ENCODE measurements at regions not wholly inside any gene's neighbourhood (a gene's known extent, or its start where the extent isn't known, plus 50 kb on each side); places are given as distances from the start of the nearest gene placed in this dataset.
A peak's percentile ranks its signal among the peaks of the same experiment; 100 is the strongest.

DNA sequence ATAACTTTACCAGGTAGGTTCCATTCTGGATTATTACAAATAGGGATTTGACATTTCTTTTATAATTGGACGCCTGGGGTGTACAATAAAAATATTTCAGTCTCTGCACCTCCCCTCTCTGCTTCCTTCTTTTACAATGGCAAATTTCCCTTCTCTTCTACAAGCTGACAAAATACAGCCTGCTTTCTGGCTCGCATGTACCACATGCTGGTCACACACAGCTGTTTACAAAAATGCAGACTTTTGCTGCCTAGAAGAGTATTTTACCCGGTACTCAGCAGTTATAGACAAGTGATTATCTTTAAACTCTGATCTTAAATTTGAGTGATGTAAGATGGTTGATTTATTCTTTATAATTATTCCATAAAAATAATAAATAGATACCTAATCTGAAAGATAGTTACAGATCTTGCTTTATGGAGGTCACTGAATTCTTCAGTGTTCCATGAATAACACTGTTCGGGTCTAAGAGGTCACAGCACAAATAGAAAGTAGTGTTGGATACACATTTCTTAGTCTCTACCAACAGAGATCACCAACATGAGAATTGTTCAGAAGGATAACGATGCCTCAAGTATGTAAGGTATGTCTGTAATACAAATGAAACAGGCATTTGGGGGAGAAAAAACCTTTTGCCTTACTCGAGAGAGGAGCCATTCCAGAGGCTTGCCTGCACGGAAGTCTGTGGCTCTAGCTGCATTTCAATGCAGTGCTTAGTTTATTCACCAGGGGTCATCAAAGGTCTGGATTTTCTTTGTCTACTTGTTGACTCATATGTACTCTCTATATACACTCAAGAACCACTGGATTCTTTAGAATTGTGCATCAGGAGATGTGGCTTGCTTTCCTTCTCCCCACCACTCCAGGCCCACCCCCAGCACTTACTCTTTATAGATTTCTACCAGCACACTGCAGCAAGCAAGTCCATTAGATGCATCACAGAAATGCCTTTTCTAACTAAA lies 206.6 kb upstream of the RFX3 start:
- peak in 1 of 2 donors; percentile 42 for DNase-seq (ENCODE audit: low read depth in 2 of 2)

DNA sequence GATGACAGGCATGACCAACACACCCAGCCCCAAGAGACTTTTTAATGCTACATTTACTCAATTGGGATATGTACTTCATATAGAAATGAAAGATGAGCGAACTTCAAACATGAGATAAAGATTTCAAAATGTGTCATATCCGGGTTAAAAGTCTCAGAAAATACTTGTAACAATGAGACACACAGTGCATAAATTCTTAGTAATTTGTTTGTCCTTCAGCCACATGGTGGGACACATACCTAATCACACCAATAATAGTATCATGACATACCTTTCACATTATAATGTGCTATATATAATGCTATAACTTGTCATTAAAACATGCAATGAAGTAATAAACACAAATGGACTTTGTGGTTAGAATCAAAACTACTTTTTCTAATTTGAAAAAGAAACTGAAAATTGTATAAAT lies 204.7 kb upstream of the RFX3 start:
- no peak for DNase-seq (ENCODE audit: low read depth in 2 of 2)

DNA sequence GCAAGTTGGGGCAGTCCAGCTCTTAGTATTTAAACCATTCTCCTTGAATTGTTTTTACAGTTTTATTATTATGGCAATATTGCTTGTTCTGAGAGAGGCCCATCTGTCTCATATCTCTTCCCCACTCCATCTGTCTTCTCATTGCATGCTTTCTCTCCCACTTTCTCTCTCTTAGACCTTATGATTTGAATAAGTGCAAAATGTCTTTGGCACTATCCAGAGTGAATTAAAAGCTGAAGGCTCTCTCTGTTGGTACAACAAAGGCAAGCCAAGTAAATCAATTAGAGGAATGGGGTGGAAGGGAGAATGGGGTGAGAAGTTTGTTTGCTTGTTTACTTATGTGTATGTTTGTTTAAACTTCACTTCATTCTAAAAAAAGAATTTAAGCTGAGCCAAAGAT lies 195.3 kb upstream of the RFX3 start:
- no peak for DNase-seq (ENCODE audit: low read depth in 2 of 2)

DNA sequence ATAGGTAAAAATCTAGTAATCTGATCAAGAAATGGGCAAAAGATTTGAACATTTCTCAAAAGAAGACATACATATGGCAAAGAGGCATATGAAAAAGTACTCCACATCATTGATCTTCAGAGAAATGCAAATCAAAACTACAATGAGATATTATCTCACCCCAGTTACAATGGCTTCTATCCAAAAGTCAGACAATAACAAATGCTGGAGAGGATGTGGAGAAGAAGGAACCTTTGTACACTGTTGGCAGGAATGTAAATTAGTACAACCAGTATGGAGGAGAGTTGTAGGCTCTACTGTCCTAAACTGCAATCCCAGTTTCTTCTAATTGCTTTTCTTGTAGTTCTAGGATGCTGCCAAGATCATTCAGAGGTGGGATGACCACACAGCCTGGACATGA lies 193.5 kb upstream of the RFX3 start:
- no peak for DNase-seq (ENCODE audit: low read depth in 2 of 2)

DNA sequence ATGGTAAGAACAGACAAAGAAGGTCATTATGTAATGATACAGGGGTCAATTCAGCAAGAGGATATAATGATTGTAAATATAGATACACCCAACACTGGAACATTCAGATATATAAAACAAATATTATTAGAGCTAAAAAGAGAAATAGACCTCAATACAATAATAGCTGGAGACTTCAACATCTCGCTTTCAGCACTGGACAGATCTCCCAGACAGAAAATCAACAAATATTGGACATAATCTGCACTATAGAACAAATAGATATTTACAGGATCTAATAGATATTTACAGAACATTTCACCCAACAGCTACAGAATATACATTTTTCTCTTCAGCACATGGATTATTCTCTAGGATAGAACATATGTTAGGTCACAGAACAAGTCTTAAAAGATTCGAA lies 190.6 kb upstream of the RFX3 start:
- no peak for DNase-seq (ENCODE audit: low read depth in 2 of 2)

DNA sequence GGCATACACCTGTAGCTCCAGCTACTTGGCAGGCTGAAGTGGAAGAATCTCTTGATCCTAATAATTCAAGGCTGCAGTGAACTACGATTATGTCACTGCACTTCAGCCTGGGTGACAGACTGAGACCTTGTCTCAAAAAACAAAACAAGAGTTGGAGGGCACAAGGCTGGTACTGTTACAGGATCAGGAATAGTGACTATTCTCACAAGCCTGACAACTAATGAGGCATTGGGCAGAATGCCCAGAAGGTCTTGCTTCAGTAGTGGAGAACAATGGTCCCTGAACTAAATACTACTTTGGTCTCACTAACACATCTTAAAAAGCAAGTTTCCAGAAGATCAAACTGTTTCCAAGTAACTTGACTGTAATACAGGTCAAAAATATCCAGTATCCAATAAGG lies 182.9 kb upstream of the RFX3 start:
- no peak for DNase-seq (ENCODE audit: low read depth in 2 of 2)

DNA sequence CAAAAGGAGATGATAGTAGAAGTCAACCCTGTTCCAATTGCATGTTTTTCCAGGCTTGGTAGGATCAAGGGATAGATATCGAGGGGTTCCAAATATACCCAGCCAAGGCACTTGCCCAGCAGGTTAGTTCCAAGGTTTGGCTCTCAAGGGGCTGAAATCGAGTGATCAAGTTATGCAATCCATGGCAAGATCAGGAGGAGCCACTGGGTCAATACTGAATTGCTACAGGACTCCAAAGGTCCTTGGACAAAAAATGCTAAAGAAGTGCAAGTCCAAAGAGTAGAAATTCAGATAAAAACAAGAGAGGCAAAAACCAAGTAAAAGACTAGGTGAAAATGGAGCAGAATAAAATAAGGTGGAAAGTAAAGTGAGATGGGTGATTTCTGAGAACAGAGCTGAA lies 179.1 kb upstream of the RFX3 start:
- DNase-seq (ENCODE audit: low read depth in 2 of 2), result no peak

DNA sequence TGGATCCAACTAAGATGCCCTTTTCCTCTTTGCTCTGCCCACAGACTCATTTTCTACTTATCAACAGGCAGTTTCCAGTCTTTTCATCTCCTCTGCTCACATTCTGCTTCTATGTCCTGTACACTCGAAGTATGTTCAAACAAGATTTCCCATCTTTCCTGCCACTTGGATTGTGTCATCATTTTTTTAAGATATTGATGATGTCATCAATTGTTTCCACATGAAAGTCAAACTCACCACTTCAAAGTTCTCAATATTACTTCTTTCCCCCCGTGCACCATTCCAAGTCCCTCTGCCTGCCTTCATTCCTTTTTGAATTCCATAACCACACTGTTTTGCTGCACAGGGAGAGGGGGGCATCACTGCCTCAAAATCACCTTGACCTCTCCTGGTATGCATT lies 175.0 kb upstream of the RFX3 start:
- no peak for DNase-seq (ENCODE audit: low read depth in 2 of 2)

DNA sequence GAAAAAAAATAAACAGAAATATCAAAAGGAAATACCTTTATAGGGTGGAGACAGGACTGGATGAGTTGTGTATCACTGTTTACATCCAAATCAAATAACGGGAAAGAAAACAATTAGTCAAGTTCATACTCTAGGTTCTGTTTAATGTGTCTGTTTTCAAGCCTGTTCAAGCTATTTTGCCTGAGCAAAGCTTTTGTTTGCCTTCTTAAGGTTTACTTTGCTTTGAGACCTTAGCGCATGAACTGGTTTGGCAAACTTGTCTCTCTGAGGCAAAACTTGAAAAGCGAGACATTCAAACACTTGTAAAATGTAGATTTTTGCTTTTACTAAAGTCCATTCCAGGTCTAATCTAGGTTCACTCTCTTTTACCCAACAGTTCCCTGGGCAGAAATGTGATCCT lies 174.1 kb upstream of the RFX3 start:
- DNase-seq (ENCODE audit: low read depth in 2 of 2), result no peak

DNA sequence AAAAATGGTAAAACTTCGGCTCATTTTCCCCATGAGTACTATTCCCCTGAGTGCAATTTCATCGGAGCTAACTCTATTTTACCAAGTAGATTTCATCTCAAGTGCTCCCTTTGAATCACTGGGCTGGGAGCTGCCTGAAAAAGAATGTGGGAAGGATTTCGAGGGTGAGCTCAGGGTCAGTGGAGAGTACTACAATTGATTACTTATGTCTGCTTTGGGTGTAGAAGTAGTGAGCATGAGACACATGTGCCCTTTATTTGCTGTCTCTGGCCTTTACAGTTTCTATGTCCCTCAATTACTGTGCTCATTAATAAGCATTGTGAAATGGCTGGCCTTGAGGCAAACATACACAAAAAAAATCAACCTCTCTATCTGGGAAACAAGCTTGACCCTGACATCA lies 172.7 kb upstream of the RFX3 start:
- DNase-seq (ENCODE audit: low read depth in 2 of 2), result no peak

DNA sequence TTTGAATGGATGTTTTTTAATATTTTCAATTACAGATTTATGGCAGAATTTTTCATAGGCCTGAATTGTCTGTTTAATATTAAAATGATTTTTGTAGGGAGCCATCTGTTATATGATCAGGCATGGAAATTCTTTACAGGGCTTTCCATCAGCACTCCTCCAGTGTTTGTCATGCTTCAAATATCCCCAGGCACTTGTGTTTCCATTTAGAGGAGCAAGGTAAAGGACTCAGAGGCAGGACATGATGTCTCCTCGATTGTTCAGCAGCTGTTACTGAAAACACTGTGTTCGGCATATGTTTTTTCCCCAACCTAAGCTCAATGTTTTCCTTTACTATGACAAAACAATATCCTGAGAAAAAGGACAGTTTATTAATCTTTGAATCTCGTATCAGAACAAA lies 172.3 kb upstream of the RFX3 start:
- no peak for DNase-seq (ENCODE audit: low read depth in 2 of 2)

DNA sequence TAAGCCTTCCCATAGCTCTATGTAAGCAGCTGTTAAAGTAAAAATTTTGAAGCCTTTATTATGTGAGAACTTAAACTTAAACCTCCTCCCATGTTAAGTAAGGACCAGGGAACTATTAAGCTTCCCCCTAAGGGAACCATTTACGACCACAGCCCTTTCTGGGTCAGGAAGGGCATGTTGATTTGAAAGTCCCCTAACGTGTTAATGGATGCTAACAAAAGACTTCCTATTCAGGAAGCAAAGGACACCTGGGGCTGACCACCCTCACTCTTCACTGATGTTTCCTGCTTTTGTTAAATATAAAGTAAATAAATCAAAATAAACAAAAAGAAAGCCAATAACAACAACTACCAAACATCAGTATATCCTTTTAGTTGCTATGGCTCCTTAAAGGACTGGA lies 170.6 kb upstream of the RFX3 start:
- no peak for DNase-seq (ENCODE audit: low read depth in 2 of 2)

DNA sequence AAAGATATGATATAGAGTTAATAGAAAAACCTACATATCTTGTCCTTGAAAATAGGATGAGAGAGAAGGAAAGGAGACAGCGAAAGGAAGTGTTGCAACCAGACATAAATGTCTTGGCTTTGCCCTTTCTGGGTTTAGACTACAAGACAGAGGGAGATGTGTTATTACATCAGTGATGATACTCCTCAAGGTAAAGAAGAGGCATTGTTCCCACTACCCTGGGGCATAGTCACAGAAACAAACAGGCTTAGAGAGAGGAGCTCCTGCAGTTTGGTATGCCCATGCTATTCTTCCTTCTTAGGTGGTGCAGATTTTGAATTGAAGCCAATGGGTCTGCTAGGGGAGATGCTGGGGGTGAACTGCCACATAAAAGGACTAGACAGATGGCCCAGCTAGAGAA lies 166.8 kb upstream of the RFX3 start:
- no peak for DNase-seq (ENCODE audit: low read depth in 2 of 2)

DNA sequence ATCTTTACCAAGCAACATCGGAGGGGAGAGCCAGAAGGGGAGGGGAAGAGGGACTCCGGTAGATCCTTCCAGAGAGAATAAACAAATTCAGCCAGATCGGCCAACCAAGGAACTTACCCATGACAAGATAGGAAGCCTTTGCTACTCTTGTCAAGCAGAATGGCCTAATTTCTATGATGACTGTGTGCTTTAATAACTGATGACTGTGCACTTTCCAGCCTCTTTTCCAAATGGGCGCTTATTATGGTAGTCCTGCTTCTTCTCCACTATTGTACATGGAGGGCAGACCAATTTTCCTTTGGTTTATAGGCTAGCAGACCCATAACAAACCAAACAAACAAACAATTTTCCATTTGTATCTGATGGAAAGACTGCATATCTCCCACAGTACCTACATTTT lies 163.8 kb upstream of the RFX3 start:
- no peak for DNase-seq (ENCODE audit: low read depth in 2 of 2)

DNA sequence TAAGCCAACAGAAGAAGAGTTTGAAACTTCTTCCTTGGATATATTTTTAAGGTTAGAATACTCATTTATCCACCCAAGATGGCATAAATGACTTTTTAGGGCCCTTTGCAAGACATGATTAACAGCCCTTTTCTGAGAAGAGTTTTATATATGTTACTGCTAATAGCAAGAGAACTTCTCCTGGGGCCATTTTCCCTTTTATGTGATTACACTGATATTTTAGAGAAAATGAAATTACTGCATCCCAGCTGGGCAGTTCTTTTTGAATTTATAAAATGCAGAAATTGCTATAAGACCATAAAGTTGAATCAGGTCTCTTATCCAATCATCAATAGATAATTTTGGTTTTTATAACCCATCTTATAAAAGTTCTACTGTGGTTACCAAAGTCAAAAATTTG lies 161.3 kb upstream of the RFX3 start:
- no peak for DNase-seq (ENCODE audit: low read depth in 2 of 2)

DNA sequence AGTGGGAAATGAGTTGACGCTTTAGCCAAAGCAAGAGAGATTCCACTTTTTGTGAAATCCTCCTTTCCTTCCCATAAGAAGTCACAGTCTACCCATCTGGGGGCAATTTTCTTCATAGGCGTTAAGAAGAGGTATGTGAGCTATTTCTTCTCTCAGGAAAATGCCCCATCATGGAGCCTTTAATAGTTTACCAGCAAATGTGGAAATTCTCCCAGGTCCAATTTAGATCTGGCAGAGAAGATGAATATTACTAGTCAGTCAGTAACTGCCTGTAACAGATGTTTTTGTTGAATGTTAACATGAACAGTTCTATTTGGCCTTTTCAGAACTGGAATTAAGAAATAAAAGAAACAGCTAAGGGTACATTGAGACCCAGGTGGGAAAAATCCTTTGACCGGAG lies 156.4 kb upstream of the RFX3 start:
- no peak for DNase-seq (ENCODE audit: low read depth in 2 of 2)

DNA sequence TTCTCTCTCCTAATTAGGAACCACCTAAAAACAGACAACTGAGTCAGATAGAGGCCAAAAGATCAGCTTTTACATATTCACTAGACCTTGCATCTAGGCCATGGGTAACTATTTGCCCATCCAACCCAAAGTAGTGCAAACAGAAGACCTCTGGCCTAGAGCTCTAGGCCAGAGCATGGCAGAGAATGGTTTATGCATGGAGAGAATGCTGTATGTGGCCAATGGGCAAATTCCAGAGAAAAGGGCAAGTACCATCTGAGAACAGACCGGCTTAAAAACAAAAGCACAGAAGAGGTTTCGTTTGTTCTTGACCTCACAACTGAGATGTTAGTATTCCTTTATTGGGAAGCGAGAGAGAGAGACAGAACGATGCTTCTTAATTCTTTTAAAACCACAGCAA lies 151.7 kb upstream of the RFX3 start:
- no peak for DNase-seq (ENCODE audit: low read depth in 2 of 2)

DNA sequence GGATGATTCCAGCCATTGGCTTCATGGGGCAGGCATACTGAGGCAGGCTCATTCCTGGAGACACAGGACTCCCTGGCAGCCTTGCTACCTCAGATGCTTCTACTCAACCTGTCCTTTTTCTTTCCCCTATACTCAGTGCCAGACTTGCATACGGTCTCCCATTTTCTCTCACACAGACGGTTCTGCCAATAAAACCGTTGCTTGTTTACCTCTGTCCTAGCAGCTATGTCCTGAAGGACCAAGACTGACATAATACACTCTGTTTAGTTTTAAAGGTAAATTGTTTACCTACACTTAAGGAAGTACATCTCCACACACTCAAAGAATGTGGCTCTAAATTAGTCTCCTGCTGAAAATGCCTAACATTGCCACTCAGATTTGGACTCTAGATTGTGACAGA lies 151.0 kb upstream of the RFX3 start:
- DNase-seq (ENCODE audit: low read depth in 2 of 2), result no peak

DNA sequence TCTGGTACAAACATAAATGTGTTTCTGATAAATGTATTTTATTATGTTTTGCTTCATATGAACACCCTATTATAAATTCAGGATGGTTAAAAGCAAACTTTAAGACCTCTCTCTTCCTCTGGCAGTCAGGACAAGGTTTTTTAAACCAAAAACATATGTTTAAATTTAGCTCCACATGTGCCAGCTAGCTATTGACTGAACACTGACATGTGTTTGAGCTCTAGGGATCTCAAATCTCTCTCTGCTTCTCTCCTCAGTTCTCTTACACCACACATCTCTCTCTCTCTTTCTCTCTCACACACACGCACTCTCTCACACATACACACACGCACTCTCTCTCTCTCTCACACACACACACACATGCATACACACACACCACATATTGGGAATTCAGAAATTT lies 150.1 kb upstream of the RFX3 start:
- DNase-seq (ENCODE audit: low read depth in 2 of 2), result no peak

DNA sequence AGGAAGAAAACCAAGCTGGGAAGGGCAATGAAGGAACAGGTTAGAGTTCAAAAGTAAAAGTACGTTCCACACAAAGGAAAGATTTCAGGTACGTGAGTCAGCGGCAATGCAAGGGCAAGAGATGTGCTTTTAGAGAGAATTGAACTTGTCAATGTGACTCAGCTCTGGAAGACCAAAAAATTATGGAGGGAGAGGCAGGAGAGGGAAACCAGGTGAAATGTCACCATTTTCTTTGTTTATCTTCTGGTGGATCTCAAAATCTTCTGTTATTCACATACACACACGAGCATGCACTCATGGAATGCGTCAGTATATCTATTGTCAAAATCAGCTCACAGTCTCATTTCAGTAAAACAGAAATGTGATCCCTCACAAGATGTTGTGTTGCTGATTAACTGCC lies 148.8 kb upstream of the RFX3 start:
- DNase-seq (ENCODE audit: low read depth in 2 of 2), result no peak

DNA sequence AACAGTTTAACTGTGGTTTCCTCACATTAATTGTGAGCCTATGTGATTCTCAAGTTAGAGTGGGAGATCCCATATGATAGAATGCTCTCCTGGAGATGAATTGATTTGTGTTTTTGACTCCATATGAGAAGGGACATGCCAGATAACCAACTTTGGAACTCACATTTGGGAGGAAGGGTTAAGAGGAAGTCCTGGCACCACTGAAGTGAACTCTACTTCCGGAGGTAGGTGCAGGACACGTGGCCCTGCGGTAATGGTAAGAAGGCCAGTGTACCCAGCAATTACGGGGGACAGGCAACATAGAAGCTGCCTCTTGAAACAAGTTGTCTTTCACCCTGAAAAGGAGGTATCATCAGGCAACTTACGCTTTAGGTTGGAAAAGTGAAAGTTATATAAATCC lies 146.6 kb upstream of the RFX3 start:
- no peak for DNase-seq (ENCODE audit: low read depth in 2 of 2)

DNA sequence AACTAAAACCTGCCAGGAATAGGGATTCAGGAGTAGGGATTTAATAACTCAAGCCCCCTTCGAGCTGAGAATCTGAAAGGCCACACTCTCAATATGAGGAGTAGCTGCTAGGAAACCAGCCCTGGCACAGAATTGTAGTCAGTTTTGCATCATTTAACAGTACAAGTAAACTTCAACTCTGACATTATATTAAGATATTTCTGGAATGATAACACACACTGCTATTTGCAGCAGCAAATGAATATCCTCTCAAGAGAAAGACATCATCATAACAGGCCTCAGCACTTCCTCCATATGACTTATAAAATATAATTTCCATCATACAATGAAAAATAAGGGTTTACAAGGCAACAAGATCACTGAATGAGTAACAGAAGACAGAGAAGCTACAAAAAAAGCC lies 138.2 kb upstream of the RFX3 start:
- no peak for DNase-seq (ENCODE audit: low read depth in 2 of 2)

DNA sequence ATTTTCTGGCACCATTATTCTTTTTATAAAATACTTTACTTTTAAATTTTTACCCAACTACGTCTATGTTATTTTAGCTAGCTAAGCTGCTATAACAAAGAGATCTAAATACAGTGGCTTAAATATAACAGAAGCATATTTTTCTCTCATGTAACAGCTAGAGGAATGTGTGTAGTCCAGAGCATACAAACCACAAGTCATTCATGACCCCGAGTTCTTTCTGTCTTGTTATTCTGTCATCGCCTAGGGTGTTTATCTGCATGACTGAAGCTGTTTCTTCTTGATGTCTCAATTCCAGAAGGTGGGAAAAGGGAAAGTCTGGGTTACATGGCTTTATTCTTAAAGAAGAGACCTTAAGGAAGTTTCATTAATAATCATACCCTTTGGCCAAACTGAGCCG lies 136.9 kb upstream of the RFX3 start:
- DNase-seq (ENCODE audit: low read depth in 2 of 2), result no peak

DNA sequence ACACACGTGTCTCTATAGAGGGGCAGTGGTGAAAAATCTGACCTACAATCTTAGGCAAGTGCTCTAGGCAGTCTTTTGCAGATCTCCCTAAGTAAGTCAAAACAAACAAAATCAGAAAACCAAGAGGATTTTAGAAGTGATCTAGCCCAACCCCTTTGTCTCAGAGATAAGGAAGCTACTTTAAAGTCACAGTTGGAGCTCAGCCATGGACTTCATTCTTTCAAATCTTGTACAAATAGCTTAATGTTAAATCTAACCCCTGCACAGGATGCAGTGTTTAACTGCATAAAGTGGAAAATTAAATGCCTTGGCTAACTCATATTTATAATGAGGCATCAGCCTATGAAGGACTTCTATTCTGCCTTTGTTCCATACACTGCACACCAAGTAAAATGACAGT lies 135.1 kb upstream of the RFX3 start:
- no peak for DNase-seq (ENCODE audit: low read depth in 2 of 2)

Data from activated CD4-positive, alpha-beta T cell treated with anti-CD3 and anti-CD28 coated beads for 24 hours (primary cell).